ENCODE measurements at regions not wholly inside any gene's neighbourhood (a gene's known extent, or its start where the extent isn't known, plus 50 kb on each side); places are given as distances from the start of the nearest gene placed in this dataset.

DNA sequence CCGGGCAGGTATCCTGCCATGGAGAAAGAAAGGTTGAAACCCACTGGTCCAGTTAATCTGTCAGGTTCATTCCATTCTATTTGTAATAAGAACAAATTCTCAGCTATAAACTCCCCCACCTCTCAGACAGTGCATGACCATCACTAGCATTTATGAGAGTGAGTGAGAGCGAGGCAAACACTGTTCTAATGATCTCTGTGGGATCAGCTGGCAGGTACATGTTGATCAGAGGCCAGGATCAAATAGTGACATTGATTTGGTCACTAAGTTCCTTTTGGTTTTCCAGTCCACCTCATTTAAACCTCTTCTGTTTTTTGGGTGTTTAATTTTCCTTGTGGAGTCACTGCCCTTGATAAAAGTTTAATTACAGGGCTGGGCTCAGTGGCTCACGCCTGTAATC lies 423.1 kb upstream of the CHST9 start:
- no peak for DNase-seq (ENCODE audit: low read depth)
- H3K4me3 ChIP-seq (ENCODE audit: low read depth, low read length): no peak overlapping the region

DNA sequence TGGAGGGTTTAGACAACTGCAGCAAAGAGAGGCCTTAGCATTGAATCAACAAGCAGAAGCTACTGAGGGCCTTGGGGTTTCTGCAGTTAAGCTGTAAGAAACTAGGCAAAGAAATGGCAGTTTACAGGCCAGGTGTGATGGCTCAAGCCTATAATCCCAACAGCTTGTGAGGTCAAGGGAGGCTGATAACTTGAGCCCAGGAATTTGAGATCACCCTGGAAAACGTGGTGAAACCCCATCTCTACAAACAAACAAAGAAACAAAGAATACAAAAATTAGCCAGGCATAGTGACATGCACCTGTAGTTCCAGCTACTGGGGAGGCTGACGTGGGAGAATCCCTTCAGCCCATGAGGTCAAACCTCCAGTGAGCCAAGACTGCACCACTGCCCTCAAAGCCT lies 421.6 kb upstream of the CHST9 start:
- H3K4me3 ChIP-seq (ENCODE audit: low read depth, low read length): no peak overlapping the region
- DNase-seq (ENCODE audit: low read depth): no peak

DNA sequence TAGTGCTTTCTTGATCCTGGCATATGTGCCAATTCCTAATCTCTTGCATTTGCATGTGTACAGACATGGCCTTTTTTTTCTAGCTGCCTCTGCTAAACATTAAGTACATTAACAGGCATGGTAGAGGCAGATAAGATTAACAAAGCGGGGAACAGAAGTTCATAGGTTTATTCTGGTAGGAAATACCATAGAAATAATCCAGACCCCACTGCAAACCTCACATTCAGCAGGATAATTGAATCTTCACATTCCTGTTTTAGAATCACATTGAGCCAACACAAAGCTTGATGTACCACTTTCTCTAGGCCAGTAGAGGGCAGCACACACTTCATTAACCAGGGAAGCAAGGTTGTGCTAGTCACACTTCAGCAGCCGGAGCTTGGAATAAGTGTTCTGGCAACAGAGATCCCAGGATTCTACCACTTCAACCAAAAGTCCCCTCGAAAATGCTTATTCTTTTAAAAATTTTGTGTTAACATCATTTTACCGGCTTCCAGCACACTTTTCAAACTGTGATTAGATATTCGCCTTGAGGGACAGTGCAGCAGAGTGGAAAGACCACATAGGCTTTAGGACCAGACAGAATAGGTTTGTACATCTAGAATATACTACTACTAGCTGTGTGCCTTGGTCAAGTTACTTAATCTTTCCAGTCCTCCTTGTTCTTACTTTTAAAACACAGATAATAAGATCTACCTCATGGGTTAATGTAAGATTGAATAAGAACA lies 420.2 kb upstream of the CHST9 start:
- DNase-seq (ENCODE audit: low read depth): peak; percentile 36
- no peak overlapping the region for H3K4me3 ChIP-seq (ENCODE audit: low read depth, low read length)

DNA sequence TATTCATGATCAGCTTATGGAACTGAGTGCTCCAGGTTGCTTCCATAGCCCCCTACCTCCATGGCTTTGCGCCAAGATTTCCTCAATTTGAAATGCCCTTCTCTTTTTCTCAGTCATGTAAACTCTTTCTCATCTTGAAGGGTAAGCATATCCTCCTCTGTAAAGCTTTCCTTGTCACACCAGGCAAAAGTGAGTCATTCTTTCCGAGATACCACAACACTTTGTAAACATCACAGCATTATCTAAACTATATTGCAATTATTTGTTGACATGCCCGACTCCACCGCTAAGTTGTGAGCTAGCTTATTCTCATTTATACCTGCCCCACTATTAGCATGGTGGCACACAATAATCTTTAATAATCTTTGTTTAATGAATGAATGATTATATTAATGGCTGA lies 419.5 kb upstream of the CHST9 start:
- H3K4me3 ChIP-seq (ENCODE audit: low read depth, low read length): no peak overlapping the region
- DNase-seq (ENCODE audit: low read depth): no peak

DNA sequence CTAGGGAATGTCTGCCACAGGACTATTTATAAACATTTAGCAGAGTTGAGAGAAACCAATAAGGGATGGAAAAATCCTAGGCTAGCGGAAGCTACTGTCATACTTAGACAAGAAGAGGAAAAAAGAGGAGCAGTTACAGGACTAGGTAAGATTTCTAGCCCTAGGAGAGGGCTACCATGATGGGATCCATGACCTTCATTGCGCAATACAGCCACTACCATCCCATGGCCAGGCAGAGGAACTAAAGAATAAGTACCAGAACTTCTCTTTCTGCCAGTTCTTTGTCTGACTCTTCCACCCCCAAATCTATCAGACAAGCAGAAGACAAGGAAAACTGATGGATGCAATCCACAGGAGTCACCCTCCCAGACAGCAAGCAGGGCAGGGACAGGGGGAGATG lies 417.0 kb upstream of the CHST9 start:
- H3K4me3 ChIP-seq (ENCODE audit: low read depth, low read length): no peak overlapping the region
- DNase-seq (ENCODE audit: low read depth): no peak

DNA sequence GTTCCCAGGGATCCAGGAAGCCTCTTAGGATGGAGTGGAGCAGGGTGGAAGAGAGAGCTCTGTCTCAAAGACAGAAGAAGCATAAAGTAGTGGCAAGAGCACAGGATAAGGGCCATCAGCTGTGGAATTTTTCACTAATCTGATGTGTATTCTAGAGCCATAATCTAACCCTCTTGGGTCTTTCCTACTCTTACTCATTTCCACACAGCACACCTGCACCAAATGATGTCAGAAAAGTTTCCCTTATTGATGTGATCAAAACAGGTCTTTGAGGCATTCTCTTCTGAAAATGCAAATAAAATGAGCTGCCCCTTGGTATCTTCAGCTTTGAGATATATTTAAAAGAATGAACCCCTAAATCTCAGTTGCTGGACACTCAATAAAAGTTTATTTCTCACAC lies 415.1 kb upstream of the CHST9 start:
- H3K4me3 ChIP-seq (ENCODE audit: low read depth, low read length): no peak overlapping the region
- DNase-seq (ENCODE audit: low read depth): no peak

DNA sequence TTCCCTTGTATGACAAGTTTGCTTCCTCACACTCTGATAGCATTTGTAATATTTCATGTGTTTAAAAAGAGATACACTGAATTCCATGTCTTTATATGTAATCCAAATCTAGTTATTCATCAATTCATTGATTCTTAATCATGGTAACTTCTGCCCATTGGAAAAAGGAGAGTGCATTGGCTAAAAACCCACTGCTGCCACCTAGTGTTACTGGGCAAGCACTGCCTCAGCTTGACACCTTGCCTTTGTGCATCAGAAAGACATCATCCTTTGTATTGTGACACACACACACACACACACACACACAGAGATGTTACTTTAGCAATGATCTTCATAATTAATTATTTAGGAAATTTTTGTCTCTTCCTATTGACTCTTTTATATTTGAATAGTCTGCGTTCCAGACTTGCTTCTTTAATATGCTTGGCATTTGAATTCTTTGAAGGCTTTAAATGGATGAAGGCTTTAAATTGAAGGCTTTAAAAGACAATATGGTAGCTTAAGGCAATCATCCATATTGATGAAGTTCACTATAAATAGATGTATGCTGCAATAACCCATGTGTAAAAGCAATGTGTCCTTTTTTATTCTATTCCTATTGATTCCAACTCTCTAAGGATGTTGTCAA lies 414.2 kb upstream of the CHST9 start:
- DNase-seq (ENCODE audit: low read depth): no peak
- no peak overlapping the region for H3K4me3 ChIP-seq (ENCODE audit: low read depth, low read length)

DNA sequence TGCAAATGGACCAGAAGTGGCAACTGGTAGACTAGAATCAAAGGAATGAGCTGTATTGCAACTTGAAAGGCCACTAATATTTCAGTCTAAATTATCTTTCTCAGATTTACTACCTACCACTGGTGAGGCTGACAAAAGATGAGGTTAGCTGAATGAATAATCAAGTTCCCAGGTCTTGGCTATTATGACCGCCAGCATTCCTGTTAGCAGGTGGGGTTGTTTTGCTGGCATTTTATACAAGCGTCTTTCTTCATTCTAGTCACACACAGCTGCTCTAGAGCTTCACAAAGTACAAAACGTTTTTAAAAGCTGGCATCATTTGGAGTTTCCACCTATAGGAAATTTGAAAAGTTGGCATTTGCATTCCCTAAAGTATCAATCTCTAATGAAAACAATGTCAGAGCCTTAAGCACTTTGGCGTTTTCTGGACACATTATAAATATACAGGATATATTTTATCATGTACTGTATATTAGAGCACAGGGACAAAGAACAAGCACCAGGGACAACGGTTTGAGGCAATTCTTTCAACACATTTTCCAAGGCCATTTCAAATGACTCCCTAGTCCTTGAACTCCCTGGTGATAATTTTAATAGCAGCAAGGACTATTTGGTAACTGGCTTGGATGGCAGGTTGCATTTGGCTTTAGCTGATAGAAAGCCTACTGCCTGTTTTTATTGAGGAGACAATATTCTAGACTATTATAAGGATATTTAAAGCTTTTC lies 410.2 kb upstream of the CHST9 start:
- no peak for DNase-seq (ENCODE audit: low read depth)
- no peak overlapping the region for H3K4me3 ChIP-seq (ENCODE audit: low read depth, low read length)

DNA sequence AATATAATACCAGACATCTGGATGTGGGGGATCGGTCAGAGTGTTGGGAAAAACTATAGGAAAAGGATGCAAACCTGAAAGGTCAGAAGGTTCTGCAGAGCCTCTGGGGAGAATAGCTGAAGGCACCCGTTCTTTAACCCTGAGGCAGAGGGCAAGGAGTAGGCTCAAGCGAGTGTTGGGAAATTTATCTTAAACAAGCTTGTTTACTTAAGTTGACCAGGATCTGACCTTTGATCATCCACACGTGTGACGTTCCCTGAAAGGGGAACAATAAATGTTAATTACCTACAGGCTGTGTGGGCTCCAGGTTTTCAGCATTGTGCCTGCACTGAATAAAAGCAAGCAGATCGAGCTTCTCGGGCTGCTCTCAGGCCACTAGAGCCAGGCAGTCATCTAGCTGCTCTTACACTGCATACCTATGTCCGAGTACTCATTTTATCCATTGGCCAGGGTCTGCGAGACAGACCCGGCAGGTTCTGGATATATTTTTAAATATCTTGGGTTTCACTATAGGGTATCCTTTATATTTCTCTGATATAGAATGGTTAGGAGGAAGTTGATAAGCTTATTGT lies 400.6 kb upstream of the CHST9 start:
- no peak overlapping the region for H3K4me3 ChIP-seq (ENCODE audit: low read depth, low read length)
- DNase-seq (ENCODE audit: low read depth): no peak

DNA sequence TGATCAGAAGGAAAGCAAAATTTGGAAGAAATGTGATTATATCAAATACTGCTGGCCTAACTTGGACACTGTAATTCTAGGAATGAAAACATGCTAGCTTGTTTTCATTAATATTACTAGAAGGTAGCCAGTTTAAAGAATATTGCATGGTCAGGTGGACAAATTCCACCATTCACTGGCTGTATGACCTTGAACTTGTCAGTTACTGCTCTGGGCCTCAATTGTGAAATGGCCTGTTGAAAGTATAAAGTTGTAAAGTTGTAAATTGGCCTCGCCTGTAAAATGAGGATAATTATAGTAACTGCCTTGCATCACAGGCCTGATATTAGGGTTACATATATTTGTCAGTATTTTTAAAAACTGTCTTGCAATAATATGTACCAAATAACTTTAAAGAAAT lies 398.4 kb upstream of the CHST9 start:
- H3K4me3 ChIP-seq (ENCODE audit: low read depth, low read length): no peak overlapping the region

DNA sequence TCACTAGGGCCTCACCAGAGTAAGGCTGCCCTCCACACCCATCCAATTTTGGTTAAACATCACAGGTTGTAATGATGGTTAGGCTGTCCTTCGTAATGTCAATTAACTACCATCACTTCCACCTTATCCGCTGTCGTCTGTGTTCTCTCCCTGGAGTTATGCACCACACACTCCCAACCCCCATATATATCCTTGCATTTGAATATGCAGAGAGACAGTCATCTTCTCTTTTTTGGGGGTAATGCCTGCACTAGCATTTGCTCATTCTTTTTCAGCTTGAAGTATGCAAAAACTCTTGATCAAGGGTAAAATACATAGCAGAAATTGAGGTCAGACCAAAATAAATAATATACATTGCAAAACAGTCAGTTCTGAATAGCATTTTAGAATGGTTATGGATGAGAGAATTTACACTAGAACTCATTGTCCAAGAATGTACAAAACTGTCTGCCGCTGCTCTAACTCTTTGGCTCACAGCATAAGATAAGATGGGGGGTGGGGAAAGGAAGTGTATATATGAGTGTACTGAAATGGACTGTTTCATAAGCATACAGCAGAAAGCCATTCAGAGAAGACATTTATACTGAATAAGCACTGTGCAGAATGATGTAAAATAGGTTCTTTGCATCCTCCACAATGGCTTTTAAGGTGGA lies 397.8 kb upstream of the CHST9 start:
- H3K4me3 ChIP-seq (ENCODE audit: low read depth, low read length): no peak overlapping the region
- DNase-seq (ENCODE audit: low read depth): peak; percentile 26

More for the DNA sequence above, 398.4 kb upstream of the CHST9 start:
- no peak for DNase-seq (ENCODE audit: low read depth)

DNA sequence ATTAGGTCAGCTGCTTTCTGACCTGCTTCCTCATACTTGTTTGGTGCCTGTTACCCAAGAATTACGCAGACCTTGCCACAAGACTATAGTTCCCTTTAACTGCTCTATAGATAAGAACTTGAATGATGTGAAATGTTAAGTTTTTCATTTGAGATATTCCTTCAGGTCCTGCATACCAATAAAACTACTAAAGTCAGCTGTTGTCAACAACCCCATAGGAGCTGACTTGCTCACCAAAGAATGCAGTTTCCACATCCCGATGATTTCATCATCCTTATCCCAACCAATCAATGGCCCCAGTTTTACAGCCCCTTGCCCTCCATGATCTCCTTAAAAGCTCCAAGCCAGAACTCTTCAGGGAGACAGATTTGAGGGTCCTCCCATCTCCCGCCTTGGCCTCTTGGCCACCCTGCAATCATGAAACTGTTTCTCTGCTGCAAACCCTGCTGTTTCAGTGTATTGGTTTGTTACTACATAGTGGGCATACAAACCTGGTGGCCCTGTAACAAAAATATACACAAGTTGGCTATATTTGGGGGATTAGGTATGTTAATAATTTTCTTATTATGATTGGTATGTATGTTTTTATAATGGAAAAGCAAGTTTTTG lies 396.3 kb upstream of the CHST9 start:
- DNase-seq (ENCODE audit: low read depth): no peak
- H3K4me3 ChIP-seq (ENCODE audit: low read depth, low read length): no peak overlapping the region

DNA sequence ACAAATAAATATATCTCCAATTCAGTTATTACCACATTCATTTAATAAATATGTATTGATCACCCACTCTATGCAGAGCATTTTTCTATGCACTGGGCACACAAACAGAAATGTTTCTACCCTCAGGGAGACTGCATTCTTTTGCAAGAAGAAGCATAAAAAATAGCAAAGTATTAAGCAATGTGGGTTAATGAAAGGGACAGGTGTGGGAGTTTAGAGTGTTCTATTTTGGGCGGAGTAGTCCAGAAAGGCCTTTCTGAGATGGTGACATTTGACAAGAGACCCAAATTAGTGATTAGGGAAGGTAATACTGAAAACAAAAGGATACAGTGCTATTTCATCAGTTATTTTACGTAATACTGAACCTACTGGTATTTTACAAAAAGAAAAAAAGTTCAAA lies 394.3 kb upstream of the CHST9 start:
- DNase-seq (ENCODE audit: low read depth): no peak
- no peak overlapping the region for H3K4me3 ChIP-seq (ENCODE audit: low read depth, low read length)

DNA sequence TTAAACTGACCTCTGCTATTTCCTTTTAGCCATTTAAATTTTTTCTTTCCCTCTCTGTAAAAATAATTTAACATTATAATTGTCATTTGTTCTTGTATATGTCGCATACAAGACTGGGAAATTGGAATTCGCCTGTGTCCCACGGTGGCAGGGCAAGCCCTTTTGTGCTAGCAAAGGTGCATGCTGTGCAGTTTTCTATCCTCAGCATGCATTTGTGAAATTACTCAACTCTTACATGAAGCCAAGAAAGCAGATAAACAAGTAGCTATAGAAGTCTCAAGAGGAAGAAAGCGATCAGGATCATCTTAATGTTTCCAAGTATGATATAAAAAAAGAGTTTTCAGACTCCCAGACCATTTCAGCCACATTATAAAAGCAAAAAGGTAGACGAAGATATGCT lies 392.6 kb upstream of the CHST9 start:
- H3K4me3 ChIP-seq (ENCODE audit: low read depth, low read length): no peak overlapping the region
- DNase-seq (ENCODE audit: low read depth): no peak

DNA sequence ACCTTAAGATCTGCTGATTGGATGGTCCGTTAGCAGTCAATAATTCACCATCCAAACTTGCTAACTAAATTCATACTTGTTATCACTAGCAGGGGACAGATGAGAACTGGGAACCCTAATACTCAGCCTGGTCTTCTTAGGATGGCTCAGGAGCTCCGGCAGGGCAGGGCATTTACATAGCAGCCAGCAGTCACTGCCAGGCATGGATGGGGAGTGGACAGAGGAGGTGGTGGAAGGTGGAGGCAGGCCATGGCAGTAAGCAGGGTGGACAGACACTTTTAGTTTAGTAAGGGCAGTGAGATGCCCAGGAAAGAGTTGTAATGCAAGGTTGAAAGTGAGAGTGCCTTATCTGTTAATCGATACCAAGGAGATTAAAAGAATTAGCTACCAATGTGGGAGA lies 392.2 kb upstream of the CHST9 start:
- DNase-seq (ENCODE audit: low read depth): no peak
- no peak overlapping the region for H3K4me3 ChIP-seq (ENCODE audit: low read depth, low read length)

DNA sequence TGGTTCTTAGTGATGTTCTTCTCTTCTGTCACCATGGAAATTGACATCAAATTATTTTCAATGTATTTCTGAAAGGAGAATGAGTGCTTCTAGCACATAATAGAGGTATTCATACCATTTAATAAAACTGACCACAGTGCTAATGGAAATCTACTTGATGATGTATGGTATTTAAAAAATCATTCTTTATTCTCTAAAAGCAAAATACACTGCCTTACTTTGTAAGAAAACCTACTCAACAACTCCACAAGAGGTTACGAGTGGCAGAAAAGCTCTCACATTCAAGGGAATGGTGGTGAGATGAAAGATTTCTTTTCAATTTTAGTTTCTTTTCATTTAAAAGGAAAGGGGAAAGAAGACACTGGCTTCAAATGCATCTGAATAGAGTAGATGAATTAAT lies 382.3 kb upstream of the CHST9 start:
- DNase-seq (ENCODE audit: low read depth): no peak
- H3K4me3 ChIP-seq (ENCODE audit: low read depth, low read length): no peak overlapping the region

DNA sequence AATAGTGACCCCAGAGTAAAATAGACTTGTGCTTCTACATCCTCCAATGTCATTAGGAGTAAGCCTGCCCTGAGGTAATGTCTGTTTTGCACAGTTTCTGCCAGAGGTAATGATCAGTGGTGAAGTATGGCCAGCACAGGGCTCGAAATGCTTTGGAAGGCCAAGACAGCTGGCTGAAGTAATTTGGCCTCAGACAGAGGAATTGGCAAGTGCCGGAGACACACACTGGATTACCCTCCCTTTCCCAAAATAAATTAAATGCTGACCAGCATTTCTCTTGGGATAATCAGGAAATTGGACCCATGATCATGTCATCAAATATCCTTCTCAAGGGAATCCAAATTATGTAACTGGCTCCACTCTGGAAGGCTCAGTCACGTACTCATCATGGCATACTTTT lies 379.0 kb upstream of the CHST9 start:
- no peak overlapping the region for H3K4me3 ChIP-seq (ENCODE audit: low read depth, low read length)
- no peak for DNase-seq (ENCODE audit: low read depth)

DNA sequence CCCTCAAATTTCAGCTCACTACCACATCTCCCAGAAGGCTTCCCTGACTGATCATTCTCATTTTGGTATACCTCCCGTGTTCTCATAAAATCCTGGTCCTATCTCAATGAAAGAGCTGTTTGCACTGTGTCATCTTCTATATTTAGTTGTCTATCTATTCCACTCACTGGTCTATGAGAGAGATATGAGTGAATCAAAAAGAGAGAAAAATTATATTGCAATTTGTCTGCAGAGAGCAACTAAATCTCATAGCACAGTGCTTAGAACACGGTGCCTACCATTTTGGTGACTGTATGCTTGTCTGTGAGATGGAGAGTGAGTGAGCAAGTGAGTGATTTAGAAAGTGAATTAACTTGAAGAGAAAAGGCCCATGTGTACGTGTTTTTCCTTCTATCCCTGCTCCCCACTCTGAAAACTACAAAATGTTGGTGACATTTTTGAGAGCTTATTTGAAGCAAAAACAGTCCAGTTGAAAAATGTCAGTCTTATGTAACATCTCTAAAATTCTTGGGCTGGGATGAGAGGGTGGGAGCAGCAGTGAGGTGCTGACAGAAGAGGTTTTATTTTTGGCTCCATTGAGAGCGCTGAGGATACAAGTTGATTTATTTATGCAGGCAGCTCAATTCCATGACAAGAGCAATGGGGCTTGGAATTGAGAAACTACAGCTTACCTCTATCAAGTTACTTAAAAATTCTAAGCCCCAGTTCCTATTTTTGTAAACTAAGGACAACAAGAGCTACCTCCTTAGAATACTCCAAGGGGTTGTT lies 373.5 kb upstream of the CHST9 start:
- no peak for DNase-seq (ENCODE audit: low read depth)
- no peak overlapping the region for H3K4me3 ChIP-seq (ENCODE audit: low read depth, low read length)

DNA sequence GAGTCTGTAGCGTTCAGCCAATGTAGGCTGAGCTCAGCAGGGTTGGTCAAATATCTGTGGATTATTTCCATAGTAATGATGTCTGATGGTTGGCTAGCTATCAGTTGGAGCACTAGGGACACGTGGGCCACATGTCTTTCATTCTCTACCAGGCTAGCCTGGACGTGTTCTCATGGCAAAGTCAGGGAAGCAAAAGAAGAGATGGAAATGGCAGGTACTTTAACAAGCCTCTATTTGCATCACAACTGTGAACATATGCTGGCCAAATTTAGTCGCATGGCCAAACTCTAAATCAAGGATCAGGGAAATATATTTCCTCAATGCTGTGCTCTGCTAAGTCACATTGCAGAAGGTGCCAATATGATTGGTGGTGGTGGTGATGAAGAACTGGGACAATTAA lies 371.6 kb upstream of the CHST9 start:
- H3K4me3 ChIP-seq (ENCODE audit: low read depth, low read length): no peak overlapping the region
- no peak for DNase-seq (ENCODE audit: low read depth)
